Activated CD8-positive, alpha-beta memory T cell treated with anti-CD3 and anti-CD28 coated beads for 48 hours (primary cell): ENCODE measurements at regions not wholly inside any gene's neighbourhood (a gene's known extent, or its start where the extent isn't known, plus 50 kb on each side); places are given as distances from the start of the nearest gene placed in this dataset.

Experiments used
- DNase-seq, 3 experiments: peaks; one replicate each; pipeline ENCODE4 v3.0.0-alpha.2; 2020; ENCODE audit warnings: low read depth in 2 of 3, low spot score in 2 of 3

- no peak for DNase-seq
Measured at GRCh38 chr4:43343298-43343697, 450.8 kb downstream of the GRXCR1 start.

DNA sequence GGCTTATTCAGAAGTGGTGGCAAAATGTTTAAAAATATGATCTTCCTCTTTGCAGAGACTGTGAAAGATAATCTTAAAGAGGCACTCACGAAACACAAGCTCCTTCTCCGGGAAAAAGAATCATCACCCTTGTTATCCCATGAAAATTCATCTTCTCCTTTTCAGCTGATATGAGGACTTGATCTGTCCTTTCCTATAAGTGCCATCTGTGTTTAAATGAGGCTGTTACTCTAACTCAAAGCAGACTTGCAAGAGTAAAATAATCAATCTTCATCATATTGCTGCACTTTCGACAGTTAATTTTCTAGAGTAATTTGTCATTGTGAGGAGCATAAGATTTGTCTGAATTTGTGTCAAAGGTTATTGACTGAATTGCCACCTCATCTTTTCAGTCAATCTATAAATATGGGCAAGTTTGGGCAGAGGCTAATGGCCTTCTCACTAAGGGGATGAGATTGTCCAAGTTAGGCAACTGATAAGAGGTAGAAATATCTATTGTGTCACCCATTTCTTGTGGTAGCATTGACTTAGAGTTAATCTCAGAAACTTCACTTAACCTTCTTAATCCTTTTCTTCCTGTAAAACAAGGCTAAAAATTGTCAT lies 452.9 kb downstream of the GRXCR1 start:
- no peak for DNase-seq

DNA sequence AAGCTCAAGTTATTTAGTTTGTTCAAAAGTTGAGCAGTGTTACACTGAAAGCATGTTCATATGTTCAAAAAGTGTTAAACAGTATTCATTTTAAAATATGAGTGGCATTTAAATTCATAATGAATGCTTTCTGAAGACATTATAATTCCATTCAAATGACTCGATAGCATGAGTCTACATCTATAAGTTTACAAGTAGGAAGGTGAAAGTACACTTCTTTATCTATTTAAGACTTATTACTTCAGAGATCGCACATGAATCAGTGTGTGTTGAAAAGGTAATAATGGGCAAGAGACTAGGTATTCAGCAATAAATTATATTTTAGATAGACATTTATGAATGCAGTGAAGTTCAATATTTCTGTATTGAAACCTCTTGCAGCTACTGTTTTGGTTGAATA lies 456.1 kb downstream of the GRXCR1 start:
- no peak for DNase-seq

- DNase-seq, result no peak
Measured at GRCh38 chr4:43351970-43352806, 459.7 kb downstream of the GRXCR1 start.

DNA sequence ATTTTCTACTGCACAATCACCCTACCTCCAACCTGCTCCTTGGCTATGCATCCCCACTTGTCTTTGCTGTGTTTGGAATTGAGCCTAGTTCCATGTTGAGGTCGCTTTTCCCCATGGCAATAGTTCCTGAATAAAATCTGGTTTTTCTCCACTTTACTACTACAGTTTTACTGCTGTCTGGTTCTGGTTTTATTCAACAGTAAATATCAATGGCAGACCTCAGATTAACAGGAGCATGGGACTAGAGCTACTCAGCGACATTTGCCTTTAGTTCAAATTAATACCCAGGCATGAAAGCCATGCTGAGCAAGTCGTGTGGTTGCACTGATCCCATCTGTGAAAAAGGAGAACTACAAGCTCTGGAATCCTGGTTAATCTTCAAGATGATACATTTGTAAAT lies 460.3 kb downstream of the GRXCR1 start:
- no peak for DNase-seq

DNA sequence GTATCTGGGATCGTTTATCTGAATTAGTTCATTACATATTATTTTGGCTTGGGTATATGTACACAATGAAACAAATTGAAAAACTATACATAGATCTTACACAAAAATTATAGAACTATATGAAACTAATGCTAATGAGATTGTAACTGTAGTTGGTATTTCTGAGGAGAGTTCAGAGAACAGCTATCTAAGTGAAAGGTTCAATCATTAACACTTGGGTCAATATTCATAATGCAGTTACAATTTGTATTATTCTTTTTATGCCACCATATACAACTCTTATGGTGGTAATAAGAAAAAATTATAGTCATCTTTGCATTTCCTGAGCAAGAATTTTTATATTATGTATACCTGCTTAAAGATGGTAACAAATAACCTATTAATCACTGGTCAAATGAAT lies 461.0 kb downstream of the GRXCR1 start:
- no peak for DNase-seq

DNA sequence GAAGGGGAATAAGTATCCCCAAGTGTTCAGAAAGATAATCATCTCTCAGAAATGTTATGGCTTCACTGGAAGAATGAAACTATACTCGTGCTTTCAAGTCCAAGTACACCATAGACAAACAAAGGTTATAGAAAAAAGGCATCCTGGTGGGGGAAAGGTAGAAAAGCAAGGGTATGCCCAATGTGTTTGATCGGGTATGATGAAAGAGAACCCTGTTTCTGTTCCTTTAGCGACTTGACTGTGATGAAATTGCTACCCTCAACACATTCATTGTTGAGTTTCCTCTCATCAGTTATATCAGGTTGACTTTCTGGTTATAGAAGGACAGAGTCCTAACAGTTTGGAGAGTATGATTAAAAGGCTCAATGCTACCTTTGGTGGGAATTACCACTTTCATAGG lies 464.3 kb downstream of the GRXCR1 start:
- no peak for DNase-seq

GRCh38 chr4:43357252-43357974 lies 464.9 kb downstream of the GRXCR1 start:
- DNase-seq, result no peak

- DNase-seq, result no peak
Measured at GRCh38 chr4:43360296-43360695, 467.8 kb downstream of the GRXCR1 start.

- no peak for DNase-seq
Measured at GRCh38 chr4:43362875-43363636, 470.5 kb downstream of the GRXCR1 start.

DNA sequence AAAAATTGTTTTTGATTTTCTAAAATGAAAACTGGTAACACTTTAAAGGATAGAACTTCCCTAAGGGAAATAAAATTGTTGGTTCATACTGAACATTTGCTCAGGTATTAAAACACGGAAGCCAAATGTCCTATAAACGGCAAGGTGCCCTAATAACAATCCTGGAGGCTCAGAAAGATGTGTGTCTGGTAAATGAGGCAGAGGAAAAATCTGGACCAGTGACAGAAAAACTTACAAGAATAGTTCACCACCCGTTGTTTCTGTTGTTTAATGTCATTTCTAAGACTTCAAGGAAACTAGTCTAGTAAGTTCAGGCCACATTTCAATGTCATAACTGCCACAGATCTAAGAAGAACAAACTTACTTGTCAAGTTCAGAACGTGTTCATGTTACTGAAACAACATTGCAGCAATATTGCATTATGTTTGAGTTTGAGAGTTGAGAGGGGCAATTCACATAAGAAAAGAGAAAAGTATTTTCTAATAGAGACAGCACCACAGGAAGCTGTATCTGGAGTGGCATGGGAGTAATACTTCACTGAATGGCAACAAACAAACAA lies 476.6 kb downstream of the GRXCR1 start:
- DNase-seq, result no peak

- DNase-seq, result no peak
Measured at GRCh38 chr4:43373201-43373600, 480.7 kb downstream of the GRXCR1 start.

- no peak for DNase-seq
Measured at GRCh38 chr4:43374216-43374751, 481.8 kb downstream of the GRXCR1 start.

DNA sequence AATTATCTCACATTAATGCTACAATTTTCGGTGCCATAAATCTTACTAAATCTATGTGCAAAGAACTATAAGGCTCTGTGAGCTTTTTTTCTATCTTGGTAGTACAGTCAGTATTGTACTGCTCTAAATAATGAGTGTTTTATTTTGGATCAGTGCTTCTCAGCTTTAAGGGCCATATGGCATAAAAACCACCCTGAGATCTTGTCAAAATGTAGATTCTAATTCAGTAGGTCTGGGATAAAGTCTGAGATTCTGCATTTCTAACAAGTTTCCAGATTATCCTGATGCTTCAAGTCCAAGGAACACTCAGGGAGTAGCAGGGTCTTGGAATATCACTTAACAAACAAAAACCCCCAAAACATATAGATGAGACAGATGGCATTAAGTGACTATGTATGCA lies 486.5 kb downstream of the GRXCR1 start:
- DNase-seq, result no peak

- no peak for DNase-seq
Measured at GRCh38 chr4:43380093-43380492, 487.6 kb downstream of the GRXCR1 start.

DNA sequence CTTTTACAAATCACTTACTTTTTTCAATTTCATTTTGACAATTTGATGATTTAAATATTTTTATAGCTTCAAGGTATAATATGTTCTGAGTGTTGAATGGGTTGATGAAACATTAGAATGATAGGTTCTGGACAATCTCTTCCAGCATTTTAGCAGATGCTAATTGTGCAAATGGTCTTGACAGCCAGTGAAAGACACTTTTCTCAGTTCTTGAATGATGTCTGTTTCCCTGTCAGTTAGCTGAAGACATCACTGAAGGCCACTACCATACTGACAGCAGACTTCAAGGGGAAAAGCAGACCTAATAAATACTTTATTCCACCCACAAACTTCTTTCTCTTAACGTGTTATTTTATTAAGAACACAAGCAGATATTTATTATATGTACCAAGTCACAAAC lies 498.6 kb downstream of the GRXCR1 start:
- no peak for DNase-seq

GRCh38 chr4:43394976-43395375 lies 502.5 kb downstream of the GRXCR1 start:
- no peak for DNase-seq

- no peak for DNase-seq
Measured at GRCh38 chr4:43399726-43400125, 507.2 kb downstream of the GRXCR1 start.

GRCh38 chr4:43402393-43402792 lies 509.9 kb downstream of the GRXCR1 start:
- DNase-seq, result no peak

DNA sequence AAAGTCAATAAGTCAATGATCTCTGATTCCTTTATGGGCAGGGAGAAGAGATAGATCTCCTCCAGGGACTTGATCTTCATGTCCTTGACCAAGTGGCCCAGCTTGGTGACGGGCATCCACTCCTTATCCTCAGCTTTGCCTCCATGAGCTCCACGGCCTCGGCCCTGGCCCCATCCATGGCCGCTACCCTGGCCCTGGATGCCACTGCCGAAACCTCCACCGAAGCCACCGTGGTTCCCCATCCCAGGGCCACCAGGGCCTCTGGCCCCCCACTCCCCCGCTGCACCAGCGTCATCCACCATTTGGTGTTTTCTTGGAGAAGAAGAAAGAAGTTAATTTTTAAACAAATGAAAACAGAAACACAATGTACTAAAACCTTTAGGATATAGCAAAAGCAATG lies 518.1 kb downstream of the GRXCR1 start:
- no peak for DNase-seq

DNA sequence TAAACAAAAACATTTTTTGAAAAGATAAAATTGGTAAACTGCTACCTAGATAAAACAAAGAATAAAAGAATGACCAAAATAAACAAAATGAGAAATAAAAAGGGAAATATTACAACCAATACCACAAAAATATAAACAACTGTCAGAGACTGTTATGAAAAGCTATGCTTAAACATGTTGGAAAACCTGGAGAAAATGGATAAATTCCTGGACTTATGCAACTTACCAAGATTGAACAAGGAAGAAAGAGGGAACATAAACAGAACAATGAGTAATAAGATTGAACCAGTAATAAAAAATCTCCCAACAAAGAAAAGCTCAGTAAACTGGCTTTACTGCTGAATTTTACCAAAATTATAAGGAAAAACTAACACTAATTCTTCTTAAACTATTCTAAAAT lies 518.7 kb downstream of the GRXCR1 start:
- DNase-seq, result no peak
